NK-92 (cell line): ENCODE measurements at regions not wholly inside any gene's neighbourhood (a gene's known extent, or its start where the extent isn't known, plus 50 kb on each side); places are given as distances from the start of the nearest gene placed in this dataset.

ENCODE experiments used
- DNase-seq: peaks from one replicate; lab custom pipeline; 2025; ENCODE audit not compliant: unreplicated experiment; lab: John Stamatoyannopoulos, UW

DNA sequence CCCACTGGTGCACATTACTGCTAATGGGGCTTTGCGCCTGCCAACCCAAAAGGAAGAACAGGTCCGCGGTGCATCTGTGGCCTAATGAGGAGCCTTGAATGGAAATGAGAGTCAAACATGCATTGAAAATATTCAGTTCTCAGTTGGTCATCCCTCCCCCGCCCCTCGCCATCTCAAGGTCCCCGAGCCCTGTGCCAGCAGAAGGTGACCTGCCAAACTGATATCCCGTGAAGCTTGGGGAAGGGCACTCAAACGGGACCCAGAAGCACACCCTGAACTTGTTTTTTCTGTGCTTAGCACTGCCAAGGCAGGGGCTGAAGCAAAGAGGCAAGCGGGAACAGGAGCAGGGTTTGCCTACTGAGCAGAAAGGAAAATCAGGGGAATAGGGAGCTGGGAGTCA, 67.9 kb upstream of the ZNF648 start:
- DNase-seq: no peak

DNA sequence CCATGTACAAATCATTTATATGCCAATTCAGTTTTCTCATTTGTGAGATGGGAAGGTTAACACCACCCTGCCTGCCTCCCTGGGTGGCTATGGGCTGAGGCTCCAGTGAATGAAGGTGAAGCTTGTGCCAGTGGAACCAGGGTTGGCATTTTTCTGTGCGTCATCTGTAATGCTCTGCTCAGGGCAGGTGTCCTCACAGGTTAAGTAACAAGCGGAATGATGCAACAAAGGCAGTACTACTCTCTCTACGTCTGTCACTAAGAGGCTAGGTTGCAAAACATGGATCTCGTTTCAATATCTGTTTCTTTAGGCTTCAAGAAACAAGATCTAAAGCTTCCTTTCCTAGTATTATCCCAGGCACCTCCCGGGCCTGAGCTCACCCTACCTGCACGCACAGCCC, 67.0 kb upstream of the ZNF648 start:
- no peak for DNase-seq

DNA sequence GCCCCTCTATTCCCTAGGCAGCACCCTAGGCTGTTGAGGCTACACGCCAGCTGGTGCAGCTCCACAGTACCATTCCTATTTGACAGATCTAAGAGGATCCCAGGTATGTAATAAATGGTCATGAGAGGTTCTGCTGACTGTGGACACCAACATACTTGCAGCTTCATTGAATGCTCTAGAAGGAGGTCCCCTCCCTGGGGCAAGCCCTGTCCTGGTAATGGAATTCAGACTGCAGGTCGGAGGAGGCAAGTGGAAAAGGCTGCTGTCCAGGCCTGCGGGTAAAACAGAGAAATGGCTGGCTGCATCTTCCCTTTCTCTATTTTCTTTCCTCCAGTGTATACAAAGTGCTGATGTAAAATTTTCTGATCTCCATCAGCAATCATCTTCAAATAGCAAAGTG, 66.1 kb upstream of the ZNF648 start:
- DNase-seq: no peak

DNA sequence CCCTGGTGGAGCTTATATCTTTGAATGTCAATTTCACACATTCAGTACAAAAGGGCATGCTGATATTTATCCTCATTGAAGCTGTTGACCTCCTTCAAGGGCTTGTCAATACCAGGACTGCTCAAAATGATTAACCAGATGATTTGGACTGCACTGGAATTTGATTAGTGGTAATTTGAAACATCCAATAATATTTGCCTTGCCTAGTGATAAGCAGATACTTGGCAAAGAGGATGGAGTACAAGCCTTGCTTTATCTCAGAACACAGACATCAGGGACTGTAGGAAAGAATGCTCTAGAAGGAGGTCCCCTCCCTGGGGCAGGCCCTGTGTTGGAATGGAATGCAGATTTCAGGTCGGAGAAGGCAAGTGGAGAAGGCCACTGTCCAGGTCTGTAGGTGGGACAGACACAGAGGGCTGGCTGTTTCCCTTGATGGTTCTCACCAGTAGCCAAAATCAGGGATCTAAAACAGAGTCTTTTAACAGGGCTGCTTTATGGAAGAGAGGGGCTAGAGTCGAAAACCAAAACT, 64.8 kb upstream of the ZNF648 start:
- DNase-seq: no peak

DNA sequence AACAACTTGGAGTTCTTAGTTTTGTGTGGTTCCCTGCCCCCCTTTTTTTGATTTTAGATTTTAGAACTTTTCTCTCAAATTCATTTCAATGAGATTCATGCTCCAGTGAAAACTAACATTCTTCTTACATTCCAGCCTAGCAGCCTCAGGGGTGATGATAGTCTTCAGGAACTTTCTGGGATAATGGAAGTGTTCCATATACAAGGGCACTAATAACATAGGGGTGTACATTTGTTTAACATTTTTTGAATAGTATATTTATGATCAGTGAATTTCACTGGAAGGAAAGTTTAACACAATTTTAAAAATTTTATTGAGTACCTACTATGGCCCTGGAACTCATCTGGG, 61.4 kb upstream of the ZNF648 start:
- no peak for DNase-seq

DNA sequence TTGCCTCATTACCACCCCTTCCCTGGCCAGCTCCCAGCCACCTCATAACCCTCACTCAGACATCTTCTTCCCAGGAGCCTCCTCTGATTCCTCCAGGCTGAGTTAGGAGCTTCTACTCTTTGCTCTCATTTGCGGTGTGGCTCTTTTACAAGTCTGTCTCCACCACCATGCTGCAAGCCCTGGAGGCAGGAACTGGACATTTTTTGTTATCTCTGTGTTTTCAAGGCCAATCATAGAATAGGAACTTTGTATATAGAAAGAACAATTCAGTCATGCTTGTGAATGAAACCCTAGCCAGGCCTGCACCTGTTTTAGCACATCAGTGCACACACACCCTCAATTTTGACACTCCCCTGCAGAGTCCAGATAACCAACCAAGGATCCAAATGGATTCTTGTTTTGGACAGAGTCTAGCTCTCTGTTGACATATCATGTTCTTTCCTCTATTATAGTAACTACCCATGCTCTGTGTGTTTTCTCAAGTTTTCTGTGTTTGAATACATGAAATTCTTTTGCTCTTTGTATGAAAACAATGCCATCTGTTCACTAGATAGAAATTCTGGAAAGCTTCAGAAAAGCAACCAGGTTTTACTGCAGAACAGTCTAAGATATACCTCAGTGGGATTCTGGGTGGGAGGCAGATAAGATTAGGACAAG, 60.9 kb upstream of the ZNF648 start:
- no peak for DNase-seq

DNA sequence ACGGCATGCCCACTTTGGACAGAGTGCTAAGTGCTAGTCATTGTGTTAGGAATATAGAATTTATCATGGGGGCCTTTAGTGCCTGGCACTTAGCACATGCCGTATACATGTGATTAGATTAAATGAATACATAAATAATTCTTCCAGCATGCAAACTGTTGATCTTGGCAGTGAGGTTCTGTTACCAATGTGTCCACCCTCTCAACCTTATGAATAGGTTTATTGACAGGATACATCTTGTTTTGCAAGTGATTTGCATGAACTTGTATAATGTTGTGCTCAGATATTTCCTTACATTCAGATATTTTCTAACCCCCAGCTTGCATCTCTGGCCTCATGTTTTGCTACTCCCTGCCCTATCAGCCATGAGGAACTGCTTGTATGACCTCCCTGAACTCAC, 60.3 kb upstream of the ZNF648 start:
- no peak for DNase-seq

DNA sequence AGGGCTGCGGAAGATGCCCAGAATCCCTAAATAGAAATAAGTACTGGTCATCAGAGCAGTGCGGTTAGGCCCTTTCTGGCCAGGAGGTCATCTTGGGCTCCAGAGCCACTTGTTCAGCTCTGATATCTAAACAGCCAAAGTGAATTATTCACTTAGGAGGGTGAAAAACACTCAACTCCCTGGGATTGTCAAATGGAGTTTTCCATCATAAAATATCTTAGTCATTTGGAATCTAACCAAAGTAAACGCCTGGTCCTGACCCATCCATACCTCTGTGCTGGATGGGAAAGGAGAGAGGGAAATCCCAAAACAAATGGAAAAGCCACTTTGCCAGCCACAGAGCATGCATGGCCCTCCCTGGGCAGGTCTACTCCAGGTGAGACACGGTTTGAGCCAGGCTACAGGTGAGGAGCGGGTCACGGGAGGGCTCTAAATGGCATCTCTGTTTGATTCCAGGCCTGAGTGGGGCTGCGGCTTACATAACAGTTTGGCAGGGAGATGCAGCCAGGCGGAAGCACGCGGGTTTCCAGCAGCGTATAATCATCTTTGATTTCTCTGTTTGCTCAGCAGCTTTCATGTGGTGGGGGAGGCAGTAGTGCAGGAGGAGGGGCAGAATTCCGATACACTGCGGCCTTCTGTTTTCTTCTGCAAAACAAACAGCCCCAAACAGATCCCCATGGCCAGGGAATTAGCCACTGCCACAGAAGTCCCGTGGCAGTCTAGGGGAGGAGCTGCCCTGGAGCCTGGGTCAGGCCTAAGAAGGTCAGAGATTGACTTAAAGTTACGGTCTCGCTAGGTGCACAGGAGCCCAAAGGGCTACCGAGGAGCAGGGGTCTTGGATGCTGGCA, 59.1 kb upstream of the ZNF648 start:
- no peak for DNase-seq

DNA sequence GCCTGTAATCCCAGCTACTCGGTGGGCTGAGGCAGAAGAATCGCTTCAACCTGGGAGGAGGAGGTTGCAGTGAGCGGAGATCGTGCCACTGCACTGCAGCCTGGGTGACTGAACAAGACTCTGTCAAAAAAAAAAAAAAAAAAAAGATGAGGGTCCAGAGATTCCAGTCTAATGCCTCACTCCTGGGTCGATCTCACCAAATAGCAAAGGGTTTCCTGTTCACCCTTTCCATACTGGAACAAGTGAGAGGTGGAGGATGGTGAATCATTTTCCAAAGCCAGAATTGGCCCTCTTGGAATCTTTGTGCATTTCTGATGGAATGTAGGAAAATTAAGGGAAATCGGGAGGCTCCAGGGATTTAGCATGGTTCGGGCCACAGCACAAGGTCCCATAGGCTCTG, 58.1 kb upstream of the ZNF648 start:
- DNase-seq: no peak

DNA sequence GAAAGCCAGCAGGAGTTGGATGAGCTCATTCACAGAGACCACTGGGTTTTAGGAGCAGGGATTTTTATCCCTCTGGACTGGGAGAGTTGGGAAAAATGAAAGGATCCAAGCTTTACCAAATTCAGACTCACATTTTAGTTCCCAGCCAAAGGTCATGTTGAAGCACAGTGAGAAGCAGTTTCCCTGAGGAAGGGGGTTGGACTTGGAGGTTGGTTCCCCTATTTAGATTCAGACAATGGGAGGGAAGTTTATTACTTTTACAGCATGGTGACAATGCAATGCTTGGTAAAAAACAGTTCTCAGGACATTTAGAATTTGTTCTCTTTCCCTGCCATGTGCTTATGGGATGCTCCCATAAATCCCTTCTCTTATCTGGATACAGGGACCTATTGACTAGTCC, 57.3 kb upstream of the ZNF648 start:
- no peak for DNase-seq

DNA sequence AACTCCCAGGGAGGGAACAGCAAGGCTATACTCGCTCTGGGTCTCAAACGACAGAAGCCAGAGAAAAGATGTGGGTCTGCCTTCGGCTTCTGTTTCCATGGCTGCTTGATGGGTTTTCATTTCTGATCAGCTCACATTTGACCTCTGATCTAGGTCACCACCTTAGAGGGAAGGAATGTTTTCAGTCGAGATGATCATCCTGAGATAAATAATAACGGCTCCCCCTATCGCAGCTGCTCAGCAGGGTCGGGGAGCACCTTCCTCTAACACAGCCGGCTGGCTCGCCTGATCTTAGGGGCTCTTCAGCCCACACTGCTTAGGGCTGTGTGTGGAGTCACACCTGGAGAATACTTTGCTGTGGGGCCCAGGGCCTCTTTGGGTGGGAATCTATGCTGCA, 53.1 kb upstream of the ZNF648 start:
- DNase-seq: no peak

DNA sequence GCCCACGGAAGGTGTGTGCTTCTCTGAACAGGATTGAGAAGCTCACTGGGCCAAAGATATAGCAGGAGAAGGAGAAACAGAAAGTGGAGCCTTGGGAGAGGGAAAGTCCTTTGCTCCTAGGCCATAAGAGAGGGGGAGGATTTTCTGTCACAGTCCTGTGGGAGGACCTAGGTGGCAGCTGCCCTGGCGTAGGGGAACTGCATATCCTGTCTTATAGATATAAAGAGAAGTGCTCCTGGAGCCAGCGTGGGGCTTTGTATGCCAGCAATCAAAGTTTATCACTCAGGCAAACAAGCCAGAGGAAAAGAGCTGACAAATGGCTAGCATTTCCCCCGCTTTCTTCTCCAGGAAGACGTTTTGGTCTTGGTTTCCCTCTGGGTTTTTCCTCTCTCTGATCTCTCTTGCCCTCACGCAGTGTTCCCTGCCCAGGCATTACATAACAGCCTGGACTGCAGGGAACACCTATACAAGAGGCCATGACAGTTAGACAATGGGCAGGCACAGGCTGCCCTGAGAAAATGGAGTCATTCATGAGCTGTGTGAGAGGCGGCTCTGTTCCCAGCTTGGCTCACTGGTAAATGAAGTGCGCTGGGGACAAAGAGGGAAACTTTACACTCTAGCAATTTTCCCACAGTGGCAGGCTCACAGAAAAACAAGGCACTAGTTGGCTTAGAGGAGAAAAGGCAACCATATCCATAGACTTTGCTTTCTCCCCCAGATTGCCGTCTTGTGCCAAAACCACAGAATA, 52.5 kb upstream of the ZNF648 start:
- no peak for DNase-seq

DNA sequence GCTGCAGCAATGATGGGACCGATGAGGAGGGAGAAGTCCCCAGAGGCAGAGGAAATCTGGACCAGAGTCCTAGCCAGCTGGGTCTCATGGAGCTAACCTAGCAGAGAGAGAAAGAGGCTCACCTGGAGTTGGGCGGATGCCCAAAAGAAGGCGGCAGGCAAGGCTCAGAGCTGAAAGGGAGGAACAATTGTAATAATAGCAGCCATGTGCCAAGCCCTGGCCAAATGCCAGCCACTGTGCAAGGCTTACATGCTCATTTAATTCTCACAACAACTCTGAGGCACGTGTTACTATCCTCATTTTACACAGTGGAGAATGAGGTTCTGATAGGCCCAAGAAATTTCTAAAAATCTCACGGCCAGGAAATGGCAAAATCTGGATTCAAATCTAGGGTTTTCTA, 50.0 kb upstream of the ZNF648 start:
- DNase-seq: no peak
